GM23248 (cell line): ENCODE measurements at regions not wholly inside any gene's neighbourhood (a gene's known extent, or its start where the extent isn't known, plus 50 kb on each side); places are given as distances from the start of the nearest gene placed in this dataset.

Source experiments
- DNase-seq: peaks from one replicate; pipeline ENCODE4 v3.0.0-alpha.2; 2015
- H2AFZ ChIP-seq: fragments of 200-600 bp; sonication (generic); 2 replicates; pipeline ENCODE4 v1.6.1; 2016; ENCODE audit warnings: antibody characterized with exemption
- H3F3A ChIP-seq: fragments of 200-600 bp; sonication (generic); 2 replicates; pipeline ENCODE4 v1.6.1; 2016; ENCODE audit warnings: mild to moderate bottlenecking, antibody characterized with exemption, mixed run types; ENCODE audit not compliant: insufficient read depth
- H3K27ac ChIP-seq: fragments of 200-600 bp; sonication (generic); 2 replicates; pipeline ENCODE4 v1.5.1; 2016; ENCODE audit warnings: mild to moderate bottlenecking
- H3K27me3 ChIP-seq: fragments of 200-600 bp; sonication (generic); replicated peaks from 2 replicates; pipeline ENCODE4 v1.6.1; 2016; ENCODE audit warnings: mild to moderate bottlenecking; ENCODE audit not compliant: insufficient read depth
- H3K36me3 ChIP-seq: fragments of 200-600 bp; sonication (generic); 2 replicates; pipeline ENCODE4 v1.6.1; 2016; ENCODE audit warnings: low read depth, mild to moderate bottlenecking
- H3K4me1 ChIP-seq: fragments of 200-600 bp; sonication (generic); 2 replicates; pipeline ENCODE4 v1.6.1; 2016; ENCODE audit warnings: mild to moderate bottlenecking; ENCODE audit not compliant: insufficient read depth
- H3K4me2 ChIP-seq: fragments of 200-600 bp; sonication (generic); one replicate; pipeline ENCODE4 v1.6.1; 2016; ENCODE audit warnings: mild to moderate bottlenecking; ENCODE audit not compliant: unreplicated experiment
- H3K4me3 ChIP-seq: fragments of 200-600 bp; sonication (generic); 2 replicates; pipeline ENCODE4 v1.5.1; 2016; ENCODE audit warnings: mild to moderate bottlenecking
- H3K79me2 ChIP-seq: fragments of 200-600 bp; sonication (generic); 2 replicates; pipeline ENCODE4 v1.6.1; 2016; ENCODE audit warnings: mild to moderate bottlenecking; ENCODE audit not compliant: insufficient read depth
- H3K9ac ChIP-seq: fragments of 200-600 bp; sonication (generic); 2 replicates; pipeline ENCODE4 v1.6.1; 2016; ENCODE audit warnings: mild to moderate bottlenecking
- H3K9me2 ChIP-seq: fragments of 200-600 bp; sonication (generic); 2 replicates; pipeline ENCODE4 v1.6.1; 2016; ENCODE audit warnings: mixed run types, mild to moderate bottlenecking, moderate library complexity; ENCODE audit not compliant: insufficient read depth
- H3K9me3 ChIP-seq: fragments of 200-600 bp; sonication (generic); one replicate; pipeline ENCODE4 v1.6.1; 2017; ENCODE audit warnings: low read depth
- H4K20me1 ChIP-seq: fragments of 200-600 bp; sonication (generic); 2 replicates; pipeline ENCODE4 v1.6.0; 2016; ENCODE audit not compliant: insufficient read depth
- EZH2 ChIP-seq: fragments of 200-600 bp; sonication (generic); IDR thresholded peaks from 2 replicates; pipeline ENCODE4 v1.6.1; 2018; ENCODE audit warnings: antibody characterized with exemption, mild to moderate bottlenecking; ENCODE audit not compliant: insufficient read depth, poor library complexity, severe bottlenecking
- EZH2phosphoT487 ChIP-seq: fragments of 200-600 bp; sonication (generic); IDR thresholded peaks from 2 replicates; pipeline ENCODE4 v1.6.1; 2018; ENCODE audit warnings: antibody characterized with exemption, moderate library complexity, mild to moderate bottlenecking, low read depth; ENCODE audit not compliant: insufficient read depth
- WGBS, 2 experiments: methylation state at CpG; one replicate each; pipeline ENCODE4 v1.1.6; 2015 to 2017; ENCODE audit warnings: low lambda C conversion rate in 2 of 2, low coverage in 1 of 2; ENCODE audit errors: missing lambda C conversion rate in 2 of 2; 5-methylcytosine and 5-hydroxymethylcytosine counted together
- in situ Hi-C: fragments of 300-500 bp; cut with MboI; formaldehyde crosslinking; loops from 2 replicates; pipeline ENCODE4 v1.15.0; 2020

DNA sequence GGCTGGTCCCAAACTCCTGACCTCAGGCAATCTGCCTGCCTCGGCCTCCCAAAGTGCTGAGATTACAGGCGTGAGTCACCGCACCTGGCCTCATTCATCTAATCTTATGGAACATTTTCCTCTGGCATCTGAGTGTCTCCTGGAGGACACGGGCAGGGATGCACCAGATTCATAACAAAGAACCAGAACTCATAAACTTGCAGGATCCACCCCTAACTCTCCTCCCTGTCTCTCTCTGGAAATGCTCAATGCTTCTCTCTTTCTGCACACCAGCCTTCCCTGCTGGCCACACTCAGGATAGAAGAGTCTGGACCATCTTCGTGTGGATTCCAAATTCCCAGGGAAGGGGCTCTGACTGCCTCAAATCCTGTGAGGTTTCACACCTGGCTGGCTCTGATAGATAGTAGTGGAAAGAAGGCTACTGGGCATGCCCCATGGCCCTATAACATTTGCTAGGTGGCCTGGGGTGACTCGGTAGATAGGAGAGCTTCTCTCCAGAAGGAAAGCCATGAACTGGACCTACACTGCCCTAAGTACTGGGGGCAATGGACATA is 483.2 kb upstream of the GYPC start:
- H3K27me3 ChIP-seq: no peaks in the 10 kb centered on the region
- no peaks in the 10 kb centered on the region for H3K4me1 ChIP-seq
- 35 to 40% methylated on average over 6 of the region's 6 CpGs for WGBS, 2 experiments
- DNase-seq: no peak
- H3F3A ChIP-seq: no peaks in the 10 kb centered on the region
- no peak overlapping the region for H3K9ac ChIP-seq
- in situ Hi-C loops: no loop called here
- no peaks in the 10 kb centered on the region for H3K36me3 ChIP-seq
- H3K4me3 ChIP-seq: no peak overlapping the region
- no peak overlapping the region for H3K4me2 ChIP-seq
- H3K9me2 ChIP-seq: no peaks in the 10 kb centered on the region
- no peaks in the 10 kb centered on the region for H3K79me2 ChIP-seq
- TF ChIP-seq EZH2 (no peak), EZH2phosphoT487 (no peak)
- H4K20me1 ChIP-seq: no peaks in the 10 kb centered on the region
- no peak overlapping the region for H3K27ac ChIP-seq
- H3K9me3 ChIP-seq: no peaks in the 10 kb centered on the region
- no peak overlapping the region for H2AFZ ChIP-seq

DNA sequence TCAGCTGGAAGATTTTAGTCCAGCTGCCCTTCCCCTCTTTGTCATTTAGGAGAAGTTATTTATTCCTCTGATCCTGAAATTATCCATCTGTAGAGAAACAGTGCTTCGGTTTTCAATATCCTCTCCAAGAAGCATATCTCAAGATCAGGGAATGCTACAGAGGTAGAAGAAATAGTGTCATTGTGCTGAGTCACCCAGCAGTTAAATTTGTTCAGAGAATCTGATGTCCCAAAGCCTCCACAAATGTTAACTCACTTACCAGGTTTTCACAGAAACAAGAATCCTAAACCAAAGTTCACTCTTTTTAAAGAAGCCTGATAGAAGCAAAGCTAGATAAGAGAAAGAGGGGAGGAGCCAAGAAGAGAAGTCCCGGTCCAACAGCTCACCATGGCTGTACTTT is 480.7 kb upstream of the GYPC start:
- in situ Hi-C loops: no loop called here
- Histone ChIP-seq H3K9me3 (no peaks in the 10 kb centered on the region), H3K27me3 (no peaks in the 10 kb centered on the region), H3F3A (no peaks in the 10 kb centered on the region), H3K9me2 (no peaks in the 10 kb centered on the region), H3K27ac (no peak overlapping the region), H3K4me3 (no peak overlapping the region), H3K36me3 (no peaks in the 10 kb centered on the region), H3K4me1 (no peaks in the 10 kb centered on the region), H3K9ac (no peak overlapping the region), H2AFZ (no peak overlapping the region), H3K4me2 (no peak overlapping the region), H3K79me2 (no peaks in the 10 kb centered on the region), H4K20me1 (no peaks in the 10 kb centered on the region)
- no peak for DNase-seq
- WGBS, 2 experiments: 13 to 17% methylated on average over 2 of the region's 2 CpGs
- TF ChIP-seq EZH2phosphoT487: no peak
- TF ChIP-seq EZH2: no peak

DNA sequence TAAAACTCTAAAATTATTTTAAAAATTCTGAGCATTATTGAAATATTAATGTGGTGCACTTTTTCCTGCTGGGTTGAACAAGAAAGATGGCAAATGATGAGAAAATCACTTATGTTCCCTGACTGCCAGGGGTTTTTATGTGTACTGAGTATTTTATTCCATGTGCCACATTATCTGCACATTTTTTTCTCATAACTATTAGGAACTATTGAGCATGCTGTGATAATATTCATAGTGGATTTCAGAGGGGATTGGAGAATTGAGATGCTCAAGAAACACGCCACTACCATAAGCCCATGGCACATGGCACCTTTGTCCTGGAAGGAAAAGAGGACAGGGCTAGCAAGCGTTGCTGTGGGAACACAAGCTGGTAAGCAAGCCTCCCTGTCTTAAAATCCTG is 478.5 kb upstream of the GYPC start:
- Histone ChIP-seq H3K9me2 (no peaks in the 10 kb centered on the region), H3K27ac (no peak overlapping the region), H3K9ac (no peak overlapping the region), H3K27me3 (no peaks in the 10 kb centered on the region), H4K20me1 (no peaks in the 10 kb centered on the region), H3K36me3 (no peaks in the 10 kb centered on the region), H2AFZ (no peak overlapping the region), H3K4me3 (no peak overlapping the region), H3K4me2 (no peak overlapping the region), H3K79me2 (no peaks in the 10 kb centered on the region), H3F3A (no peaks in the 10 kb centered on the region), H3K4me1 (no peaks in the 10 kb centered on the region), H3K9me3 (no peaks in the 10 kb centered on the region)
- 20 to 26% methylated on average over 2 of the region's 2 CpGs for WGBS, 2 experiments
- no peak for DNase-seq
- in situ Hi-C loops: no loop called here
- TF ChIP-seq EZH2phosphoT487: no peak
- TF ChIP-seq EZH2: no peak

DNA sequence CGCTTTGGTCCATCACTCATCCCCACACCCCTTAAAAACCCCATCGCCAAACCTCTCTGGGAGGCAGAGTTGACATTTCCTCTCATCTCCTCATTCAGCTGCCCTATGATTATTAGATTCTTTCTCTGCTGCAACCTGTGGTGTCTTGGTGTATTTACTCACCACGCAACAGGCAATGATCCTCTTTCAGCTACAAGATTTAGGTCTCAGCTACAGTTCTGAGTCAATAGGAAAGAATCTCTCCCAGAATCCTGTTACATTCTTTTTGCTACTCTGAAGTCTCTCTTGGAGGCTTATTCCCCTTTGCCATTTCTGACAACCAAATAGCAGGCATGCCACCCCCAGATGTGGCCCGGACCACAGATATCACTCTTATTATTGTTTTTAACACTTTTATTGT is 468.3 kb upstream of the GYPC start:
- Histone ChIP-seq H3K4me1 (no peaks in the 10 kb centered on the region), H3K9me3 (no peaks in the 10 kb centered on the region), H3K9me2 (no peaks in the 10 kb centered on the region), H3K79me2 (no peaks in the 10 kb centered on the region), H3K27ac (no peak overlapping the region), H4K20me1 (no peaks in the 10 kb centered on the region), H3F3A (no peaks in the 10 kb centered on the region), H3K9ac (no peak overlapping the region), H2AFZ (no peak overlapping the region), H3K36me3 (no peaks in the 10 kb centered on the region), H3K4me3 (no peak overlapping the region), H3K27me3 (no peaks in the 10 kb centered on the region), H3K4me2 (no peak overlapping the region)
- in situ Hi-C loops: no loop called here
- DNase-seq: peak; percentile 2
- 22% methylated on average over 4 of the region's 4 CpGs for WGBS, 2 experiments
- TF ChIP-seq EZH2phosphoT487: no peak
- TF ChIP-seq EZH2: no peak

GRCh38 chr2:126189527-126189926 is 466.4 kb upstream of the GYPC start:
- Histone ChIP-seq H3K9me2 (no peaks in the 10 kb centered on the region), H3K9ac (no peak overlapping the region), H3K36me3 (no peaks in the 10 kb centered on the region), H3K27ac (no peak overlapping the region), H3K4me3 (no peak overlapping the region), H4K20me1 (no peaks in the 10 kb centered on the region), H3K4me1 (no peaks in the 10 kb centered on the region), H3K4me2 (no peak overlapping the region), H3K9me3 (no peaks in the 10 kb centered on the region), H2AFZ (no peak overlapping the region), H3K27me3 (no peaks in the 10 kb centered on the region), H3F3A (no peaks in the 10 kb centered on the region), H3K79me2 (no peaks in the 10 kb centered on the region)
- WGBS, 2 experiments: 9 to 14% methylated on average over 4 of the region's 4 CpGs
- TF ChIP-seq EZH2phosphoT487 (no peak), EZH2 (no peak)
- in situ Hi-C loops: no loop called here
- no peak for DNase-seq
